ENCODE measurements at regions not wholly inside any gene's neighbourhood (a gene's known extent, or its start where the extent isn't known, plus 50 kb on each side); places are given as distances from the start of the nearest gene placed in this dataset.

- no peak for DNase-seq
- no peaks in the 10 kb centered on the region for H3K36me3 ChIP-seq (ENCODE audit: control insufficient read depth in 4 of 4, insufficient read depth in 4 of 4, low read length in 4 of 4)
- no peak overlapping the region for H3K9ac ChIP-seq (ENCODE audit: insufficient read depth in 1 of 2, low read length in 2 of 2)
- WGBS, 2 donors = 75 to 83% methylated on average over 1 of the region's 1 CpG
- no peak overlapping the region for H3K27ac ChIP-seq (ENCODE audit: low read depth in 1 of 2, low read length in 1 of 2)
- no peak for TF ChIP-seq CTCF (IDR thresholded peaks at IDR 0.05; ENCODE audit: control extremely low read depth, extremely low read depth)
- H3K4me1 ChIP-seq (ENCODE audit: control insufficient read depth in 5 of 5, insufficient read depth in 5 of 5, low read length in 5 of 5) = peaks cover 0 to 7% (median 0%) of the 10 kb centered on the region in 5 donors
- no peak for ATAC-seq (ENCODE audit: insufficient read depth, low FRiP score)
- H3K4me3 ChIP-seq = no peak overlapping the region
- no peaks in the 10 kb centered on the region for H3K9me3 ChIP-seq (ENCODE audit: control insufficient read depth in 4 of 4, insufficient read depth in 3 of 4, low read length in 3 of 4)
- no peaks in the 10 kb centered on the region for H3K27me3 ChIP-seq (ENCODE audit: control insufficient read depth in 3 of 3, insufficient read depth in 3 of 3, low read length in 2 of 3)
These were observed 207.9 kb upstream of the SLC38A2 start for GRCh38 chr12:46580445-46580844.

- Histone ChIP-seq H3K4me3 (no peak overlapping the region), H3K36me3 (ENCODE audit: control insufficient read depth in 4 of 4, insufficient read depth in 4 of 4, low read length in 4 of 4) (no peaks in the 10 kb centered on the region), H3K27me3 (ENCODE audit: control insufficient read depth in 3 of 3, insufficient read depth in 3 of 3, low read length in 2 of 3) (no peaks in the 10 kb centered on the region), H3K9me3 (ENCODE audit: control insufficient read depth in 4 of 4, insufficient read depth in 3 of 4, low read length in 3 of 4) (no peaks in the 10 kb centered on the region), H3K9ac (ENCODE audit: insufficient read depth in 1 of 2, low read length in 2 of 2) (no peak overlapping the region), H3K4me1 (ENCODE audit: control insufficient read depth in 5 of 5, insufficient read depth in 5 of 5, low read length in 5 of 5) (peaks cover 0 to 7% (median 0%) of the 10 kb centered on the region in 5 donors), H3K27ac (ENCODE audit: low read depth in 1 of 2, low read length in 1 of 2) (no peak overlapping the region)
- no peak for TF ChIP-seq CTCF (IDR thresholded peaks at IDR 0.05; ENCODE audit: control extremely low read depth, extremely low read depth)
- ATAC-seq (ENCODE audit: insufficient read depth, low FRiP score) = no peak
- DNase-seq = no peak
These were observed 206.9 kb upstream of the SLC38A2 start for GRCh38 chr12:46579474-46579873.

- H3K27ac ChIP-seq (ENCODE audit: low read depth in 1 of 2, low read length in 1 of 2) = no peak overlapping the region
- H3K36me3 ChIP-seq (ENCODE audit: control insufficient read depth in 4 of 4, insufficient read depth in 4 of 4, low read length in 4 of 4) = no peaks in the 10 kb centered on the region
- H3K27me3 ChIP-seq (ENCODE audit: control insufficient read depth in 3 of 3, insufficient read depth in 3 of 3, low read length in 2 of 3) = no peaks in the 10 kb centered on the region
- H3K9me3 ChIP-seq (ENCODE audit: control insufficient read depth in 4 of 4, insufficient read depth in 3 of 4, low read length in 3 of 4) = no peaks in the 10 kb centered on the region
- no peak overlapping the region for H3K9ac ChIP-seq (ENCODE audit: insufficient read depth in 1 of 2, low read length in 2 of 2)
- WGBS, 2 donors = 73 to 84% methylated on average over 4 of the region's 4 CpGs
- no peak for TF ChIP-seq CTCF (IDR thresholded peaks at IDR 0.05; ENCODE audit: control extremely low read depth, extremely low read depth)
- ATAC-seq (ENCODE audit: insufficient read depth, low FRiP score) (no peak), DNase-seq (no peak)
- peaks cover 0 to 12% (median 0%) of the 10 kb centered on the region in 5 donors for H3K4me1 ChIP-seq (ENCODE audit: control insufficient read depth in 5 of 5, insufficient read depth in 5 of 5, low read length in 5 of 5)
- no peak overlapping the region for H3K4me3 ChIP-seq
These were observed 205.8 kb upstream of the SLC38A2 start for GRCh38 chr12:46578190-46578982.
